Vagina (tissue), 2 donors: ENCODE measurements at regions not wholly inside any gene's neighbourhood (a gene's known extent, or its start where the extent isn't known, plus 50 kb on each side); places are given as distances from the start of the nearest gene placed in this dataset.

ENCODE experiments used
- DNase-seq, 2 donors: peaks; one replicate each; pipeline ENCODE4 v3.0.0-alpha.2; 2017; ENCODE audit errors: extremely low spot score in 2 of 2
- H3K27ac ChIP-seq: fragments of 200-600 bp; sonication (generic); one replicate; pipeline ENCODE4 v1.5.1; 2019
- H3K27me3 ChIP-seq: fragments of 200-600 bp; sonication (generic); one replicate; pipeline ENCODE4 v1.5.1; 2019
- H3K36me3 ChIP-seq, 2 donors: fragments of 200-600 bp; sonication (generic); one replicate each; pipeline ENCODE4 v1.5.1; 2017 to 2019
- H3K4me1 ChIP-seq: fragments of 200-600 bp; sonication (generic); one replicate; pipeline ENCODE4 v1.5.1; 2019
- H3K4me3 ChIP-seq, 2 donors: fragments of 200-600 bp; sonication (generic); 1 replicate in 1 of 2; 2 replicates in 1 of 2; pipeline ENCODE4 v1.5.1; 2016 to 2019
- H3K9me3 ChIP-seq: fragments of 200-600 bp; sonication (generic); one replicate; pipeline ENCODE4 v1.5.1; 2019
- POLR2A ChIP-seq, 2 donors: fragments of 450-650 bp; IDR thresholded peaks; one replicate each; pipeline ENCODE4 v1.6.1; 2017; ENCODE audit warnings: antibody characterized with exemption in 2 of 2, mild to moderate bottlenecking in 2 of 2, moderate library complexity in 2 of 2
- POLR2AphosphoS5 ChIP-seq, 2 donors: sonication (generic); formaldehyde crosslinking; IDR thresholded peaks; one replicate each; pipeline ENCODE4 v1.9.0; 2017; ENCODE audit warnings: antibody characterized with exemption in 2 of 2, mild to moderate bottlenecking in 2 of 2, low read depth in 1 of 2; ENCODE audit not compliant: insufficient read depth in 1 of 2
- intact Hi-C: fragments of 100-400 bp; cut with DNase I; formaldehyde crosslinking; loops from one replicate; pipeline ENCODE4 v1.15.1; 2023
- TF ChIP-seq, protein P1 (sequence below), 3 experiments: fragments of 450-650 bp in 2 of 3; fragments of 200-600 bp in 1 of 3; sonication (generic) in 1 of 3; IDR thresholded peaks; one replicate each; pipeline ENCODE4 v1.5.1; 2017 to 2019; ENCODE audit warnings: antibody characterized with exemption in 3 of 3, mild to moderate bottlenecking in 2 of 3, moderate library complexity in 2 of 3

DNA sequence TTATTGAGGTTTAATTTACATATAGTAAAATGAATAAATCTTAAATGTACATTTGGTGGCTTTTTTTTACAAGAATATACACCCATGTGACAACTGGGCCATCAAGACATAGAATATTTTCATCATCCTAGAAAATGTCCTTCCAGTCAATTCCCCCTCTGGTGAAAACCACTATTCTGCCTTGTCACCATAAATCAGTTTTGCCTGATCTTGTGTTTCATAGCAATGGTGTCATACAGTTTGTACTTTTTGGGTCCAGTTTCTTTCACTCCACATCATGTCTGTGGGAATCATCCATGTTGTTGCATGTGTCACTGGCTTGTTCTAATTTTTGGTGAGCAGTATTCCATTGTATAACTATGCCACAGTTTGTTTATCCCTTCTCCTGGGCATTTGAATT lies 133.1 kb downstream of the PDCD6IP start:
- no peak overlapping the region for H3K27ac ChIP-seq
- H3K36me3 ChIP-seq = no peaks in the 10 kb centered on the region
- no peaks in the 10 kb centered on the region for H3K4me1 ChIP-seq
- no peaks in the 10 kb centered on the region for H3K27me3 ChIP-seq
- no peak for DNase-seq
- TF ChIP-seq POLR2AphosphoS5 (IDR thresholded peaks at IDR 0.05; ENCODE audit: insufficient read depth in 1 of 2, low read depth in 1 of 2) = no peak
- TF ChIP-seq POLR2A (IDR thresholded peaks at IDR 0.05) = no peak
- TF ChIP-seq, protein P1, sequence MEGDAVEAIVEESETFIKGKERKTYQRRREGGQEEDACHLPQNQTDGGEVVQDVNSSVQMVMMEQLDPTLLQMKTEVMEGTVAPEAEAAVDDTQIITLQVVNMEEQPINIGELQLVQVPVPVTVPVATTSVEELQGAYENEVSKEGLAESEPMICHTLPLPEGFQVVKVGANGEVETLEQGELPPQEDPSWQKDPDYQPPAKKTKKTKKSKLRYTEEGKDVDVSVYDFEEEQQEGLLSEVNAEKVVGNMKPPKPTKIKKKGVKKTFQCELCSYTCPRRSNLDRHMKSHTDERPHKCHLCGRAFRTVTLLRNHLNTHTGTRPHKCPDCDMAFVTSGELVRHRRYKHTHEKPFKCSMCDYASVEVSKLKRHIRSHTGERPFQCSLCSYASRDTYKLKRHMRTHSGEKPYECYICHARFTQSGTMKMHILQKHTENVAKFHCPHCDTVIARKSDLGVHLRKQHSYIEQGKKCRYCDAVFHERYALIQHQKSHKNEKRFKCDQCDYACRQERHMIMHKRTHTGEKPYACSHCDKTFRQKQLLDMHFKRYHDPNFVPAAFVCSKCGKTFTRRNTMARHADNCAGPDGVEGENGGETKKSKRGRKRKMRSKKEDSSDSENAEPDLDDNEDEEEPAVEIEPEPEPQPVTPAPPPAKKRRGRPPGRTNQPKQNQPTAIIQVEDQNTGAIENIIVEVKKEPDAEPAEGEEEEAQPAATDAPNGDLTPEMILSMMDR (IDR thresholded peaks at IDR 0.05) = no peak
- intact Hi-C loops = no loop called here
- H3K9me3 ChIP-seq = no peaks in the 10 kb centered on the region
- no peak overlapping the region for H3K4me3 ChIP-seq

DNA sequence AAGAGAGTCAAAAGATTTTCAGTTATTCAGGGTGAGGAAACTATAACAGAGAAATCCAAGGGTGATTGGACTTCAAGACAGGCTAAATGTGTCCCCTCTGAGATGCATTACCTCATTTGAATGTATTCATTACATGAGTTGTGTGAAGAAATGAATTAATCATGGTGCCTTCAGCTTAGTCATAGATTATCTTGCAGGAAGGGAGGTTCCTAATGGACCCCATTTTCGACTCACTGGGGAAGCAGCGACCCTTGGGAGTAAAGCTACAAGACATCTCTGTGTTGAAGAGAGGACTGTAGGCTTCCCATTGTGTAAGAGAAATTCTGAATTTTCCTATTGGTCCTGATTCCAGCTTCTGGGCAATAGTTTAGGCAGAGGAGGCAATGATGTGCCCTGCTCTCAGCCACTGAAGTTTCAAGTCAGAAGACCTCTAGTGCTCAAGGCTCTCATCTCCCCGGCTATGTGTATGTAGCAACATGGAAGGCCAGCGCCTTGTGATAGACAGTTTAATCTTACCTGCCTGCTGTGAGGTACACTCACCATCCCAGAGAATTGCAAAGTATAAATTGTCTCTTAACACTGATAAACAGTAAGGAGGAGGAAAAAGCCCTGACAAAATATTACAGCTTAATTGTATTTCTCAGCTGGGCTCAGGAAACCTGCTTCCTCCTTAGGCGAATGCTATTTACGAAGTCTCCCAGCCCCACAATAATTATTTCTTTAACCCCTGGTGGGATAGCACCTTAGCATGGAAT lies 133.8 kb downstream of the PDCD6IP start:
- no peak overlapping the region for H3K4me3 ChIP-seq
- H3K4me1 ChIP-seq = no peaks in the 10 kb centered on the region
- no peaks in the 10 kb centered on the region for H3K27me3 ChIP-seq
- intact Hi-C loops = no loop called here
- H3K27ac ChIP-seq = no peak overlapping the region
- no peak for TF ChIP-seq POLR2A (IDR thresholded peaks at IDR 0.05)
- TF ChIP-seq, protein P1 (IDR thresholded peaks at IDR 0.05) = no peak
- no peak for TF ChIP-seq POLR2AphosphoS5 (IDR thresholded peaks at IDR 0.05; ENCODE audit: insufficient read depth in 1 of 2, low read depth in 1 of 2)
- H3K9me3 ChIP-seq = no peaks in the 10 kb centered on the region
- no peaks in the 10 kb centered on the region for H3K36me3 ChIP-seq
- DNase-seq = no peak

DNA sequence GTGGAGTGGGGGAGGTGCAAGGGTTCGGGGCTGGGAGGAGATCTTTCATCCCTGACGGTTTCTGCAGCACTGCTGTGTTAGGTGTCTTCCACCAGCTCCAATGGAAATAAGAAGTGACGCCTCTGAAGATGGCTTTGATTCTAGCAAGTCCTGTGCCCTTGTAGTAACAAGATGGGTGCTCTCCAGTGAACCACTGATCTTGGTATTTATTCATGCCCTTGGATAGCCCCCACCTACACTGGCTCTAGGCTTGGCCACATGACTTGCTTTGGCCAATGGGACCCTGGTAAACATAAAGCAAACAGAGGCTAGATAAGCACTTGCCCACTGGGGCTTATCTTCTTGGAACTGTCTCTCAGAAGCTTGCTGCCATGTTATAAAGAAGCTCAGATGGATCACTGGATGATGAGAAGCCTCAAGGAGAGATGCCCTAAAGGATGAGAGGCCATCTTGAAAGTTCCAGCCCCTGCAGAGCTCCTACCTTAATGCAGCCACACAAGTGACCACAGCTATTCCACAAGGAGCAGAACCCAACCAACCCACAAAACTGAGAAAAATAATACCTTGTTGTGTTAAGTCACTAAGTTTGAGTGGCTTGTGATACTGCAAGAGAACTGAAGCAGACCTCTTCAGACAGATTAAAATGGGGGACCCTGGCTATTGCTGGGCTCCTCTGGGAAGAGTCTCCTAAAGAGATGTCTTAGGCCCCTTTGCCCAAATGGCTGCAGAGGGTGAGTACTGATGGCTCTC lies 137.9 kb downstream of the PDCD6IP start:
- intact Hi-C loops = no loop called here
- Histone ChIP-seq H3K4me1 (no peaks in the 10 kb centered on the region), H3K9me3 (no peaks in the 10 kb centered on the region), H3K27ac (no peak overlapping the region), H3K36me3 (no peaks in the 10 kb centered on the region), H3K27me3 (no peaks in the 10 kb centered on the region), H3K4me3 (no peak overlapping the region)
- DNase-seq = no peak
- TF ChIP-seq POLR2A (IDR thresholded peaks at IDR 0.05) (no peak), POLR2AphosphoS5 (IDR thresholded peaks at IDR 0.05; ENCODE audit: insufficient read depth in 1 of 2, low read depth in 1 of 2) (no peak)
- TF ChIP-seq, protein P1 (IDR thresholded peaks at IDR 0.05) = no peak

DNA sequence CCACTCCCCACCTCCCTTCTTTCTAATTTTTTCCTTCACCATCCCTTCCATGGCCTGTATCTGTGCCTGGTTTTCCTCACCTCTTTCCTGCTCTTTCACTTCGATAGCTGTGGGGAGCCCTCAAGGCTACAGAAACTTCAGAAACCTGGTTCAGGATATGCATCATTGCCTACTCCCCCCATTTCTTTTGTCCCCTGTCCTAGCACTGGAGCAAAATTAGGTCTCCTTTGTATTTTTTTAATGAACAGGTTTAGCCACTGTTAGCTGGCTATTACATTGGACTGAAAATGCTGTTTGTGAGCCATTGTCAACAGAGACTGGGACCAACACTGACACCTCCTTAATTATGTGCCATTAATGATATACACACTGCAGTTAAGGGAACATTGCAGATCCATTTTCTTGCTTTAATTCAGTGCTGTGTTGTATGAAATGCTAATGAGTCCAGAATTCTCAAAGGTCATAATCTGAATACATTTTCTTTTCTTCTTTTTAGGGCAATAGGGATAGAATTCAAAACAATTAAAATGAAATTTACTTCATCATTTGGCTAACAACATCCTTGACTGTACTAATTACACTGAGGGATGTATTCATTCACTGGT lies 138.6 kb downstream of the PDCD6IP start:
- H3K9me3 ChIP-seq = no peaks in the 10 kb centered on the region
- no peaks in the 10 kb centered on the region for H3K27me3 ChIP-seq
- intact Hi-C loops = no loop called here
- no peaks in the 10 kb centered on the region for H3K4me1 ChIP-seq
- no peak overlapping the region for H3K4me3 ChIP-seq
- no peak for DNase-seq
- no peak overlapping the region for H3K27ac ChIP-seq
- no peaks in the 10 kb centered on the region for H3K36me3 ChIP-seq
- TF ChIP-seq, protein P1 (IDR thresholded peaks at IDR 0.05) = no peak
- TF ChIP-seq POLR2AphosphoS5 (IDR thresholded peaks at IDR 0.05; ENCODE audit: insufficient read depth in 1 of 2, low read depth in 1 of 2) (no peak), POLR2A (IDR thresholded peaks at IDR 0.05) (no peak)
